Upper lobe of right lung (tissue), 1 donor: ENCODE measurements at regions not wholly inside any gene's neighbourhood (a gene's known extent, or its start where the extent isn't known, plus 50 kb on each side); places are given as distances from the start of the nearest gene placed in this dataset.

Experiments used
- ATAC-seq: fragments of 200-7000 bp; cut with Tn5 transposase; one replicate; pipeline ENCODE4 v1.9.1; 2020; ENCODE audit warnings: mild to moderate bottlenecking, moderate library complexity
- DNase-seq: peaks from one replicate; pipeline ENCODE4 v3.0.0-alpha.2; 2020
- H3K27ac ChIP-seq: fragments of 200-600 bp; one replicate; pipeline ENCODE4 v1.8.0; 2022
- H3K27me3 ChIP-seq: fragments of 200-600 bp; one replicate; pipeline ENCODE4 v1.8.0; 2022; ENCODE audit warnings: mild to moderate bottlenecking
- H3K36me3 ChIP-seq: fragments of 200-600 bp; one replicate; pipeline ENCODE4 v1.8.0; 2022
- H3K4me1 ChIP-seq: fragments of 200-600 bp; one replicate; pipeline ENCODE4 v1.8.0; 2022
- H3K4me3 ChIP-seq: fragments of 200-600 bp; one replicate; pipeline ENCODE4 v1.8.0; 2022; ENCODE audit warnings: mild to moderate bottlenecking
- H3K9me3 ChIP-seq: fragments of 200-600 bp; one replicate; pipeline ENCODE4 v1.8.0; 2022
- CTCF ChIP-seq: fragments of 200-600 bp; IDR thresholded peaks from one replicate; pipeline ENCODE4 v1.8.0; 2022; ENCODE audit warnings: antibody characterized with exemption
- intact Hi-C: fragments of 100-400 bp; cut with DNase I; formaldehyde crosslinking; loops from one replicate; pipeline ENCODE4 v1.11.0; 2022
- donor health status: DM: no; HTN: yes; CAD: no; lungs with severe emphysema.

DNA sequence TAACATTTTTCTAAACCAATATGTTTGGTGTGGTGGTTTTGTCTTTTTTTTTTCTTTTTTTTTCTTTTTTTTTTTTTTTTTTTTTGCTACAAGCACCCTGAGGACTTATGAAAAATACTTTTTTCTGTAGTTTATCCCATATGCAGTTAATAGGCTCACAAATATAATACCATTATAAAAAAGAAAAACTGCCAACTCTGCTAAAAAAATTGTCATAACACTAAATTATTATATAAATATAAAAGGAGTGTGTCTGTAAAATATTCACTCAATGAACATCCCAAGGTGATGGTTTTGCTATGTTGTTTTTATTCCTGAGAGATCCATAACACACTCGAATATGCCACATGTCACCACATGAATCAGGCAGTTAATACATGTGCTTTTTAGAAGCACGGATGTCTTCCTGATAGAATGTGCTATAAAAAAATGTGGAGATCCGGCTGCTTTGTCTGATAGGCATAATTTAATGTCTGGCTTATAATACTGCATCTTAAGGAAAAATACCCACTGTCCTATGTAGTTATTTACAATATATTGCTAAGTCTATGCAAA is 110.7 kb upstream of the ZNF507 start:
- intact Hi-C loops = no loop called here
- DNase-seq (no peak), ATAC-seq (no peak)
- no peaks in the 10 kb centered on the region for H3K36me3 ChIP-seq
- H3K27ac ChIP-seq = no peak overlapping the region
- H3K4me1 ChIP-seq = no peaks in the 10 kb centered on the region
- no peak overlapping the region for H3K4me3 ChIP-seq
- TF ChIP-seq CTCF = no peak
- peaks cover 23% of the 10 kb centered on the region for H3K27me3 ChIP-seq
- H3K9me3 ChIP-seq = no peaks in the 10 kb centered on the region

DNA sequence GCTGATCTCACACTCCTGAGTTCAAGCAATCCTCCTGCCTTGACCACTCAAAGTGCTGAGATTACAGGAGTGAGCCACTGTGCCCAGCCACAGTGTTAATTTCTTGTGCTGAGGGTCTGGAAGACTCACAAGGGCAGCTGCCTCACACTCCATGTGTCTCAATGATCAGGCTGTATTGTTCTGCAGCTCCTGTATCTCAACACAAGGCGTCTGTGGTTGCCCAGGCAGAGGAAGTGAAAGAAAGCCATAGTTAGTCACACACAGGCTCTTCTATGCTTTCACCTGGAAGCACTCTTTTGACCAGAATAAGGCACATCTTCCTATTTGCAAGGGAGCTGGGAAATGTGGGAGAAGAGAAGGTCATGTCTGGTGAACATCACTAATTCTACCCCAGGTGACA is 107.3 kb upstream of the ZNF507 start:
- intact Hi-C loops = no loop called here
- H3K4me3 ChIP-seq = no peak overlapping the region
- H3K27ac ChIP-seq = no peak overlapping the region
- peaks cover 8% of the 10 kb centered on the region for H3K27me3 ChIP-seq
- no peaks in the 10 kb centered on the region for H3K9me3 ChIP-seq
- no peaks in the 10 kb centered on the region for H3K36me3 ChIP-seq
- DNase-seq (no peak), ATAC-seq (no peak)
- no peak for TF ChIP-seq CTCF
- H3K4me1 ChIP-seq = no peaks in the 10 kb centered on the region

GRCh38 chr19:32240316-32240715 is 105.1 kb upstream of the ZNF507 start:
- Histone ChIP-seq H3K27ac (no peak overlapping the region), H3K36me3 (no peaks in the 10 kb centered on the region), H3K9me3 (no peaks in the 10 kb centered on the region), H3K4me3 (no peak overlapping the region), H3K4me1 (no peaks in the 10 kb centered on the region), H3K27me3 (peaks cover 6% of the 10 kb centered on the region)
- DNase-seq (no peak), ATAC-seq (no peak)
- TF ChIP-seq CTCF = no peak
- intact Hi-C loops = no loop called here

DNA sequence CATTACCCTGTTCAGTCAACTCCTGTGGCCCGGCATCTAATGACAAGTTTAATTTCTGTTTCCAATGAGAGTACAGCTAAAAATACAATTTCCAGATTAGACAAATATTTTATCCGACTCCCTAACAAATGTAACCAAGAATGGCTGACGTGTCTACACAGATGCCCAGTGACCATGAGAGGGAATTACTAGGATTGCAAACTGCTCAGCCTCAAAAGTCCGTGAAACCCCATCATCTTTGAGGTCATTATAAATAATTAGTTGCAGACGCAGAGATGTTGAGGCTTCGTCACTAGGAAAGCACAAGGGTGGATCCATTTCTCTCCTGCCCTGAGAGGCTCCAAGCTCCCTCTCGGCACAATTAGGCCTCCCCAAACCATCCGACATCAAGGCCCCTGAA is 104.1 kb upstream of the ZNF507 start:
- no peaks in the 10 kb centered on the region for H3K27me3 ChIP-seq
- no peaks in the 10 kb centered on the region for H3K9me3 ChIP-seq
- no peak overlapping the region for H3K4me3 ChIP-seq
- no peak overlapping the region for H3K27ac ChIP-seq
- TF ChIP-seq CTCF = no peak
- H3K36me3 ChIP-seq = no peaks in the 10 kb centered on the region
- no peak for ATAC-seq
- no peaks in the 10 kb centered on the region for H3K4me1 ChIP-seq
- intact Hi-C loops = no loop called here
- no peak for DNase-seq

DNA sequence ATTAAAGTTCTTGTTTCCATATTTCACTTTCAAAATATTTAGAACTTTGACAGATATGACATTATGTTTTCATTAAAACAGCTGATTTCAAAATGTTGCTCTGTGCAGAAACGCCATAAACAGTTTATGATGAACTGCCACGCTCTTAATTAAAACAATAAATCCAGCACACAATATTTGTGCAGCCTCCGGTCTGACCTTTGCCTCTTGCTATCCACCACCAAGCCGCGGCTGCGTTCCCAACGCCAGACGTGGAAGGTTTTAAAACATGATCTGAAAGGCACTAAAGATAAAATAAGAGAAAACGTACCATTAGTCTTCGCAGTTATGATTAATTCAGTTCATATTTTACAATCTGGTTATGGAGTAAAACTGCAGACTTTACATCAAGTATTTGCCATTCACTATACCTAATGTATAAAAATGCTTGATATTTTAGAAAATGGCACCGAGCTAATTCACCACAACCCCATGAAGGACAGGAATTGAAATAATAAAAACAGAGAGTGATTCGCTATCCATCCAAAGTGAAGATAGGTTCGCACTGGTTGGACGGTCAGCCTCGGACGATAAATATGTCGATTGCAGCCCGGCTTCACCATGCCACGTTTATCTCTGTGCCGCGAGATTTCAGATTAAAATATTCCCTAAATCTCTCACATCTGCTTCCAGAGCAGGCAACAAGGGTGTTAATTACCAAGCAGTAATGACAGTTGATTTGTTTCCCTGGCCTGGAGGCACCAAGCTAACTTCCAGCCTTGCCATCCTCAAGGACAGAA is 103.3 kb upstream of the ZNF507 start:
- Histone ChIP-seq H3K36me3 (no peaks in the 10 kb centered on the region), H3K4me1 (no peaks in the 10 kb centered on the region), H3K27me3 (no peaks in the 10 kb centered on the region), H3K27ac (no peak overlapping the region), H3K9me3 (no peaks in the 10 kb centered on the region), H3K4me3 (no peak overlapping the region)
- ATAC-seq = no peak
- no peak for TF ChIP-seq CTCF
- no peak for DNase-seq
- intact Hi-C loops = no loop called here
